Trophoblast cell (in vitro differentiated cells and primary cell): ENCODE measurements at regions not wholly inside any gene's neighbourhood (a gene's known extent, or its start where the extent isn't known, plus 50 kb on each side); places are given as distances from the start of the nearest gene placed in this dataset.

Experiments
- DNase-seq, 2 donors: peaks; one replicate each; pipeline ENCODE4 v3.0.0-alpha.2; 2016
- H2AFZ ChIP-seq: 2 replicates; pipeline ENCODE4 v1.6.1; 2013; ENCODE audit warnings: low read length, moderate library complexity, mild to moderate bottlenecking; ENCODE audit not compliant: insufficient read depth, poor library complexity
- H2AK5ac ChIP-seq: 2 replicates; pipeline ENCODE4 v1.6.1; 2013; ENCODE audit warnings: mild to moderate bottlenecking, low read length
- H2BK120ac ChIP-seq: 2 replicates; pipeline ENCODE4 v1.6.1; 2013; ENCODE audit warnings: low read length, mild to moderate bottlenecking, moderate library complexity; ENCODE audit not compliant: insufficient read depth, poor library complexity
- H2BK12ac ChIP-seq: 2 replicates; pipeline ENCODE4 v1.6.1; 2013; ENCODE audit warnings: mild to moderate bottlenecking, low read length, moderate library complexity
- H2BK5ac ChIP-seq: 2 replicates; pipeline ENCODE4 v1.6.1; 2013; ENCODE audit warnings: low read length, low read depth, moderate library complexity, mild to moderate bottlenecking; ENCODE audit not compliant: poor library complexity
- H3K14ac ChIP-seq: 2 replicates; pipeline ENCODE4 v1.6.1; 2013; ENCODE audit warnings: mild to moderate bottlenecking, low read length
- H3K18ac ChIP-seq: 2 replicates; pipeline ENCODE4 v1.6.1; 2013; ENCODE audit warnings: mild to moderate bottlenecking, low read length
- H3K23ac ChIP-seq: 2 replicates; pipeline ENCODE4 v1.6.1; 2013; ENCODE audit warnings: low read length
- H3K27ac ChIP-seq: 2 replicates; pipeline ENCODE4 v1.5.1; 2013; ENCODE audit warnings: low read depth, mild to moderate bottlenecking, inconsistent platforms, low read length, moderate library complexity
- H3K27me3 ChIP-seq: 2 replicates; pipeline ENCODE4 v1.6.1; 2013; ENCODE audit warnings: inconsistent platforms, mild to moderate bottlenecking, low read length, moderate library complexity; ENCODE audit not compliant: insufficient read depth
- H3K36me3 ChIP-seq, 2 experiments: 1 replicate in 1 of 2; 2 replicates in 1 of 2; pipeline ENCODE4 v1.6.1; 2013; ENCODE audit warnings: low read length in 2 of 2, mild to moderate bottlenecking in 2 of 2, moderate library complexity in 1 of 2; ENCODE audit not compliant: insufficient read depth in 2 of 2, control insufficient read depth in 1 of 2
- H3K4ac ChIP-seq: 2 replicates; pipeline ENCODE4 v1.6.1; 2013; ENCODE audit warnings: low read depth, mild to moderate bottlenecking, low read length, moderate library complexity
- H3K4me1 ChIP-seq, 2 experiments: 1 replicate in 1 of 2; 2 replicates in 1 of 2; pipeline ENCODE4 v1.6.1; 2013; ENCODE audit warnings: low read length in 2 of 2, mild to moderate bottlenecking in 2 of 2, moderate library complexity in 1 of 2; ENCODE audit not compliant: insufficient read depth in 2 of 2, control insufficient read depth in 1 of 2
- H3K4me2 ChIP-seq: 2 replicates; pipeline ENCODE4 v1.6.1; 2013; ENCODE audit warnings: inconsistent platforms, mild to moderate bottlenecking, low read length, moderate library complexity
- H3K4me3 ChIP-seq: 2 replicates; pipeline ENCODE4 v1.5.1; 2013; ENCODE audit warnings: mild to moderate bottlenecking, low read depth, low read length, inconsistent platforms
- H3K79me1 ChIP-seq: one replicate; pipeline ENCODE4 v1.6.1; 2013; ENCODE audit warnings: low read length
- H3K79me2 ChIP-seq: 2 replicates; pipeline ENCODE4 v1.6.1; 2013; ENCODE audit warnings: low read length, mild to moderate bottlenecking; ENCODE audit not compliant: control insufficient read depth, insufficient read depth, poor library complexity
- H3K9ac ChIP-seq: 2 replicates; pipeline ENCODE4 v1.6.1; 2013; ENCODE audit warnings: mild to moderate bottlenecking, low read length
- H3K9me3 ChIP-seq: 2 replicates; pipeline ENCODE4 v1.6.1; 2013; ENCODE audit warnings: low read depth, mild to moderate bottlenecking, control low read depth, inconsistent platforms, low read length; ENCODE audit not compliant: insufficient read depth
- H4K12ac ChIP-seq: 2 replicates; pipeline ENCODE4 v1.6.1; 2013; ENCODE audit warnings: low read depth, mild to moderate bottlenecking, low read length, moderate library complexity
- H4K8ac ChIP-seq: 2 replicates; pipeline ENCODE4 v1.6.1; 2013; ENCODE audit warnings: low read depth, mild to moderate bottlenecking, low read length, moderate library complexity
- H4K91ac ChIP-seq: one replicate; pipeline ENCODE4 v1.6.1; 2013; ENCODE audit warnings: low read depth, mild to moderate bottlenecking, low read length, moderate library complexity
- WGBS: extraction: QIAGEN DNeasy Blood & Tissue Kit; methylation state at CpG from one replicate; pipeline ENCODE4 v1.1.7; 2013; ENCODE audit warnings: missing lambda C conversion rate; ENCODE audit not compliant: insufficient read length, insufficient coverage; ENCODE audit errors: extremely low coverage; 5-methylcytosine and 5-hydroxymethylcytosine counted together

DNA sequence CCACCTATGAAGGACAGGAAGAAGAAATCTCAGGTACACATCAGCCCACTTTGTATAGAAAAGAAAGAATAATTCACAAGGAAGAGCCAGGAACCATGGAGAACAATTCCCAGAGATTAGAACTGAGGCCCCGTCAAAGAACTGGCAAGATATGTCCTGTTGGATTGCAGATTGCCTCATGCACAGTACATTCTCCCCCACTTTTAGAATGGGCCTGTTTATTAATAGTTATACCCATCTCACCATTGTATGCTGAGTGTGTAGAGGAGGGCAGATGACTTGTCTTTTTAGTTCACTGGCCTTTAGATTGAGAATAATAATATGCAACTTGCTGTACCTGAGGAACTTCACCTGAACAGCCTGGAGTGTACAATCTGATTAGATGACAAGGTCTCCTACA lies 315.6 kb upstream of the HAND2 start:
- no peak overlapping the region for H4K12ac ChIP-seq
- no CpG with 5 or more reads among the region's 1 CpG for WGBS
- H3K23ac ChIP-seq, result no peak overlapping the region
- H3K36me3 ChIP-seq, result no peaks in the 10 kb centered on the region
- H4K91ac ChIP-seq, result no peak overlapping the region
- no peak overlapping the region for H3K14ac ChIP-seq
- no peaks in the 10 kb centered on the region for H3K27me3 ChIP-seq
- H3K27ac ChIP-seq, result no peak overlapping the region
- H3K4me3 ChIP-seq, result no peak overlapping the region
- H2BK5ac ChIP-seq, result no peak overlapping the region
- H2BK120ac ChIP-seq, result no peak overlapping the region
- no peak overlapping the region for H3K18ac ChIP-seq
- no peak overlapping the region for H3K4me2 ChIP-seq
- peaks cover 2% of the 10 kb centered on the region for H3K9me3 ChIP-seq
- H2AFZ ChIP-seq, result no peak overlapping the region
- no peak overlapping the region for H4K8ac ChIP-seq
- no peaks in the 10 kb centered on the region for H3K79me1 ChIP-seq
- H3K9ac ChIP-seq, result no peak overlapping the region
- no peak overlapping the region for H2BK12ac ChIP-seq
- no peaks in the 10 kb centered on the region for H3K4me1 ChIP-seq
- H3K79me2 ChIP-seq, result no peaks in the 10 kb centered on the region
- H3K4ac ChIP-seq, result no peak overlapping the region
- no peak for DNase-seq
- no peak overlapping the region for H2AK5ac ChIP-seq

DNA sequence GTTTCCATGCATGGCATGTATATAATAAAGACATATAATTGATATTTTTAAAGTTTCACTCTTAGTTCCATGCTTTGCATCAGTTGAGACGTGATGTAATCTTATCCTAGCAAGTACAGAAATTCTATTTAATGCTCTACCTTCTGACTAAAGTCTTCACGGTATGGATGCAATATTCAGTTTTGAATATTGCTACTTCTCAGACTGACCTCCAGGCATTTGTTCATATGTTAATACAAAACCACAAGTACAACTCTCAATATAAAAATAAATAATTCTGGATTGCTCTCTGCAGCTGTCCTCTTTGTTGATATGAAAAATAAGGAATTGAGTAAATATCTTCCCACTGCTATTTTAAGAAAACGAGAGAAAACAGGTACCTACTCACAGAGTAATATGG lies 309.8 kb upstream of the HAND2 start:
- Histone ChIP-seq H4K12ac (no peak overlapping the region), H3K79me1 (no peaks in the 10 kb centered on the region), H3K4me3 (no peak overlapping the region), H3K14ac (no peak overlapping the region), H3K36me3 (no peaks in the 10 kb centered on the region), H3K9me3 (peaks cover 2% of the 10 kb centered on the region), H2BK12ac (no peak overlapping the region), H2BK120ac (no peak overlapping the region), H3K4me1 (no peaks in the 10 kb centered on the region), H2BK5ac (no peak overlapping the region), H3K27ac (no peak overlapping the region), H2AFZ (no peak overlapping the region), H3K23ac (no peak overlapping the region), H2AK5ac (no peak overlapping the region), H3K18ac (no peak overlapping the region), H4K91ac (no peak overlapping the region), H3K79me2 (no peaks in the 10 kb centered on the region), H3K4me2 (no peak overlapping the region), H3K9ac (no peak overlapping the region), H4K8ac (no peak overlapping the region), H3K27me3 (no peaks in the 10 kb centered on the region), H3K4ac (no peak overlapping the region)
- no peak for DNase-seq
- no CpG with 5 or more reads among the region's 3 CpGs for WGBS

DNA sequence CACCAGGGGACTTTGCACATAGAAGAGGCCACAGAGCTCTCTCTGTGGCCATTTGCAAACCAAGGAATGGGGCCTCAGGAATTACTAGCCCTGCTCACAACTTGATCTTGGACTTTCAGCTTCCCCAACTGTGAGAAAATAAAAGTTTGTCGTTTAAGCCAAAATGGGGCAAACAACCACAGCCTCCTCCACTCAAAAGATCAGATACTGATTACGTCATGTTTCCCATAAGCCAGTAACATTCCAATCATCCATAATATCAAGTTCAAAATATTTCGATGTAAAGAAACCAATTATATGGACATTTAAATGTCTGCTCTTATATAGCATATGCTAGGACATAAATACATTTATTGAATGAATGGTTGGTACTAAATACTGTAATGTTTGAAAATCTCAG lies 307.5 kb upstream of the HAND2 start:
- Histone ChIP-seq H2BK5ac (no peak overlapping the region), H3K36me3 (no peaks in the 10 kb centered on the region), H3K4me3 (no peak overlapping the region), H3K4me1 (no peaks in the 10 kb centered on the region), H3K23ac (no peak overlapping the region), H3K4ac (no peak overlapping the region), H3K9ac (no peak overlapping the region), H2BK120ac (no peak overlapping the region), H3K9me3 (no peaks in the 10 kb centered on the region), H2AFZ (no peak overlapping the region), H4K12ac (no peak overlapping the region), H3K79me2 (no peaks in the 10 kb centered on the region), H3K27ac (no peak overlapping the region), H3K79me1 (no peaks in the 10 kb centered on the region), H2BK12ac (no peak overlapping the region), H3K18ac (no peak overlapping the region), H2AK5ac (no peak overlapping the region), H3K4me2 (no peak overlapping the region), H4K8ac (no peak overlapping the region), H3K27me3 (no peaks in the 10 kb centered on the region), H4K91ac (no peak overlapping the region), H3K14ac (no peak overlapping the region)
- no CpG with 5 or more reads among the region's 3 CpGs for WGBS
- no peak for DNase-seq

DNA sequence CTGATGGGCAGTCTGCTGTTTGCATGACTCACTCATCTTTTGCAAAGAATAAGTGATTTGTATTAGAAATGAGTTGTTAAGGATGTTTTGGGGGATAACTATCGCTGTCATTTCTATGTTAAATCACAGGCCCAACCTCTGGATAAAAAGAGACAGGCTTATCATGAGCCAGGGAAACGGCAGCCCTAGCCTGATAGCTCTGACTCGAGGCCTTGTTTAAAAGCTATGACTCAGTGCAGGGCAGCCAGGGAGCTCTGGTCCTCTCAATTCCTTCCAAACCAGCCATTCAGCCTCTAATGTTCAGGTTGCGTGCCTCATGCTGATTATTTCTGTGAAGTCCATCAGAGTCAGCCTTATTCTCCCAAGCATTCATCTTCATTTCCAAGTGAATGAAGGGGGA lies 305.9 kb upstream of the HAND2 start:
- no peaks in the 10 kb centered on the region for H3K79me2 ChIP-seq
- no peaks in the 10 kb centered on the region for H3K36me3 ChIP-seq
- H3K27ac ChIP-seq, result no peak overlapping the region
- no peak overlapping the region for H3K18ac ChIP-seq
- no peak overlapping the region for H3K4me3 ChIP-seq
- no CpG with 5 or more reads among the region's 4 CpGs for WGBS
- H2BK5ac ChIP-seq, result no peak overlapping the region
- H4K8ac ChIP-seq, result no peak overlapping the region
- H3K79me1 ChIP-seq, result no peaks in the 10 kb centered on the region
- H2BK120ac ChIP-seq, result no peak overlapping the region
- no peak overlapping the region for H3K9ac ChIP-seq
- no peak overlapping the region for H3K23ac ChIP-seq
- no peak overlapping the region for H3K4me2 ChIP-seq
- peaks cover 3% of the 10 kb centered on the region for H3K9me3 ChIP-seq
- H2AK5ac ChIP-seq, result no peak overlapping the region
- H3K14ac ChIP-seq, result no peak overlapping the region
- H3K4ac ChIP-seq, result no peak overlapping the region
- no peak overlapping the region for H2AFZ ChIP-seq
- H4K12ac ChIP-seq, result no peak overlapping the region
- no peaks in the 10 kb centered on the region for H3K27me3 ChIP-seq
- no peaks in the 10 kb centered on the region for H3K4me1 ChIP-seq
- H2BK12ac ChIP-seq, result no peak overlapping the region
- DNase-seq, result no peak
- H4K91ac ChIP-seq, result no peak overlapping the region
